ENCODE measurements at regions not wholly inside any gene's neighbourhood (a gene's known extent, or its start where the extent isn't known, plus 50 kb on each side); places are given as distances from the start of the nearest gene placed in this dataset.

GRCh38 chr17:21525464-21526130 lies 149.4 kb downstream of the KCNJ12 start:
- intact Hi-C loops (cut with DNase I; ENCODE audit: low total_unique reads) = no loop called here
- DNase-seq = no peak
- no peak overlapping the region for H3K27ac ChIP-seq
- no peaks in the 10 kb centered on the region for H3K36me3 ChIP-seq
- H3K9me3 ChIP-seq = no peaks in the 10 kb centered on the region
- TF ChIP-seq, protein P1, sequence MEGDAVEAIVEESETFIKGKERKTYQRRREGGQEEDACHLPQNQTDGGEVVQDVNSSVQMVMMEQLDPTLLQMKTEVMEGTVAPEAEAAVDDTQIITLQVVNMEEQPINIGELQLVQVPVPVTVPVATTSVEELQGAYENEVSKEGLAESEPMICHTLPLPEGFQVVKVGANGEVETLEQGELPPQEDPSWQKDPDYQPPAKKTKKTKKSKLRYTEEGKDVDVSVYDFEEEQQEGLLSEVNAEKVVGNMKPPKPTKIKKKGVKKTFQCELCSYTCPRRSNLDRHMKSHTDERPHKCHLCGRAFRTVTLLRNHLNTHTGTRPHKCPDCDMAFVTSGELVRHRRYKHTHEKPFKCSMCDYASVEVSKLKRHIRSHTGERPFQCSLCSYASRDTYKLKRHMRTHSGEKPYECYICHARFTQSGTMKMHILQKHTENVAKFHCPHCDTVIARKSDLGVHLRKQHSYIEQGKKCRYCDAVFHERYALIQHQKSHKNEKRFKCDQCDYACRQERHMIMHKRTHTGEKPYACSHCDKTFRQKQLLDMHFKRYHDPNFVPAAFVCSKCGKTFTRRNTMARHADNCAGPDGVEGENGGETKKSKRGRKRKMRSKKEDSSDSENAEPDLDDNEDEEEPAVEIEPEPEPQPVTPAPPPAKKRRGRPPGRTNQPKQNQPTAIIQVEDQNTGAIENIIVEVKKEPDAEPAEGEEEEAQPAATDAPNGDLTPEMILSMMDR (IDR thresholded peaks at IDR 0.05 in 8 of 11, conservative IDR thresholded peaks at IDR 0.05 in 3 of 11) = no peak
- TF ChIP-seq POLR2A (IDR thresholded peaks at IDR 0.05) = no peak
- TF ChIP-seq POLR2AphosphoS5 (IDR thresholded peaks at IDR 0.05) = no peak
- H3K27me3 ChIP-seq (replicated peaks in 1 of 7) = no peaks in the 10 kb centered on the region
- no peak overlapping the region for H3K4me3 ChIP-seq
- no peaks in the 10 kb centered on the region for H3K4me1 ChIP-seq
- 73 to 85% (median 83%) methylated on average over 8 of the region's 8 CpGs for WGBS, 5 donors

GRCh38 chr17:21528031-21528695 lies 152.0 kb downstream of the KCNJ12 start:
- WGBS, 5 donors = 63 to 75% (median 72%) methylated on average over 9 of the region's 9 CpGs
- intact Hi-C loops (cut with DNase I; ENCODE audit: low total_unique reads) = no loop called here
- TF ChIP-seq POLR2A (IDR thresholded peaks at IDR 0.05) (no peak), POLR2AphosphoS5 (IDR thresholded peaks at IDR 0.05) (no peak)
- TF ChIP-seq, protein P1 (IDR thresholded peaks at IDR 0.05 in 8 of 11, conservative IDR thresholded peaks at IDR 0.05 in 3 of 11) = no peak

DNA sequence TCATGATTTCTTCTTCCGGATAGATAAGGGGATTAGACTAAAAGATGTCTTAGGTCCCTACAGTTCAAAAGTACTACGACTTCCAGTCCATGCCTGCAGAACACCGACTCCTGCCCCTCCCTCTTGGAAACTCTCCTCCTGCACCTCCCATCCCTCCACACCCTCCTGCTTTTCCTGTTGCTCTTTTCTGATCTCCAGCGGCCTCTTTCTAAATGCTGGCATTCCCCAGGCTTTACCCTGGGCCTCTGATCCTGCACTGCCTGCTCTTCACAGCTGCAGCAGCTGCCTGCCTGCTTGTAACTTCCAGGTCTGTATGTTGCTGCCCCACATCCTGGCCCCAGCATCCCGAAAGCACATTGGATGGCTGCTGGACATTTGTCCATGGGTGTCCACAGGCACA lies 154.2 kb downstream of the KCNJ12 start:
- TF ChIP-seq POLR2A (IDR thresholded peaks at IDR 0.05) = no peak
- TF ChIP-seq, protein P1 (IDR thresholded peaks at IDR 0.05 in 8 of 11, conservative IDR thresholded peaks at IDR 0.05 in 3 of 11) = no peak
- no peak for TF ChIP-seq POLR2AphosphoS5 (IDR thresholded peaks at IDR 0.05)
- Histone ChIP-seq H3K27ac (no peak overlapping the region), H3K9me3 (no peaks in the 10 kb centered on the region), H3K4me1 (peaks cover 0 to 7% (median 0%) of the 10 kb centered on the region in 6 donors), H3K4me3 (no peak overlapping the region), H3K27me3 (replicated peaks in 1 of 7) (no peaks in the 10 kb centered on the region), H3K36me3 (peaks cover 0 to 27% (median 13%) of the 10 kb centered on the region in 6 donors)
- whole genome bisulfite sequencing, 5 donors = 52 to 66% (median 65%) methylated on average over 5 of the region's 5 CpGs
- no peak for DNase-seq
- intact Hi-C loops (cut with DNase I; ENCODE audit: low total_unique reads) = no loop called here

More at GRCh38 chr17:21528031-21528695, 152.0 kb downstream of the KCNJ12 start:
- Histone ChIP-seq H3K4me3 (no peak overlapping the region), H3K27me3 (replicated peaks in 1 of 7) (no peaks in the 10 kb centered on the region), H3K4me1 (peaks cover 0 to 4% (median 0%) of the 10 kb centered on the region in 6 donors), H3K27ac (no peak overlapping the region), H3K36me3 (peaks cover 0 to 5% (median 0%) of the 10 kb centered on the region in 6 donors), H3K9me3 (no peaks in the 10 kb centered on the region)
- DNase-seq = no peak

DNA sequence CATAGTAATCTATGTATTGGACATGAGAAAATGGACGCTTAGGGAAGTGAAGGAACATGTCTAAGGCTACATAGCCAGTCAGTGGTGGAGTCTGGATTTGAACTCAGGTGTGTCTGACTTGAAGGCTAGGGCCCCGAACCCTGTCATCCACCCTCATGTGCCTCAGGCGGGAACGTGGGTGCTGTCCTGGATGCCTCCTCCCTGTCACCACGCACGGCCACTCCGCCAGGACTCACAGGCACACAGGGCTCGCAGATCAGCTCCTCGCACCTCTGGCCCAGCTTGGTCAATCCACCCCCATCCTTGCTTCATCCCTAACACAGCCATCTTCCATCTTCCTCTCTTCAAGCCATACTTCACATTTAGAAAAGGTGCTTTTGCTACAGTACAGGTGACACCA lies 154.7 kb downstream of the KCNJ12 start:
- intact Hi-C loops (cut with DNase I; ENCODE audit: low total_unique reads) = no loop called here
- no peak for DNase-seq
- Histone ChIP-seq H3K4me1 (peaks cover 0 to 7% (median 0%) of the 10 kb centered on the region in 6 donors), H3K36me3 (peaks cover 0 to 29% (median 13%) of the 10 kb centered on the region in 6 donors), H3K27ac (no peak overlapping the region), H3K9me3 (no peaks in the 10 kb centered on the region), H3K27me3 (replicated peaks in 1 of 7) (no peaks in the 10 kb centered on the region), H3K4me3 (no peak overlapping the region)
- WGBS, 5 donors = 90 to 97% (median 91%) methylated on average over 9 of the region's 9 CpGs
- no peak for TF ChIP-seq POLR2A (IDR thresholded peaks at IDR 0.05)
- TF ChIP-seq, protein P1 (IDR thresholded peaks at IDR 0.05 in 8 of 11, conservative IDR thresholded peaks at IDR 0.05 in 3 of 11) = no peak
- no peak for TF ChIP-seq POLR2AphosphoS5 (IDR thresholded peaks at IDR 0.05)
